H9 (cell line): ENCODE measurements at regions not wholly inside any gene's neighbourhood (a gene's known extent, or its start where the extent isn't known, plus 50 kb on each side); places are given as distances from the start of the nearest gene placed in this dataset.

Experiments
- DNase-seq: peaks from one replicate; pipeline ENCODE4 v3.0.0-alpha.2; 2017
- H2AFZ ChIP-seq: one replicate; pipeline ENCODE4 v1.6.1; 2013; ENCODE audit warnings: mild to moderate bottlenecking, low read length, control low read depth, moderate library complexity
- H2AK5ac ChIP-seq: 2 replicates; pipeline ENCODE4 v1.6.1; 2013; ENCODE audit warnings: low read length, control low read depth, mixed read lengths; ENCODE audit not compliant: insufficient read length
- H2BK120ac ChIP-seq: one replicate; pipeline ENCODE4 v1.6.1; 2013; ENCODE audit warnings: low read depth, mild to moderate bottlenecking, low read length, control low read depth, inconsistent platforms; ENCODE audit not compliant: poor library complexity, severe bottlenecking
- H2BK12ac ChIP-seq: 2 replicates; pipeline ENCODE4 v1.6.1; 2013; ENCODE audit warnings: low read length, control low read depth, mixed read lengths, low read depth; ENCODE audit not compliant: insufficient read length
- H2BK15ac ChIP-seq: 2 replicates; pipeline ENCODE4 v1.6.1; 2013; ENCODE audit warnings: low read depth, low read length, control low read depth
- H2BK20ac ChIP-seq: one replicate; pipeline ENCODE4 v1.6.1; 2013; ENCODE audit warnings: low read depth, mild to moderate bottlenecking, low read length, control low read depth, inconsistent platforms; ENCODE audit not compliant: poor library complexity, severe bottlenecking
- H2BK5ac ChIP-seq: 2 replicates; pipeline ENCODE4 v1.6.1; 2013; ENCODE audit warnings: low read length, control low read depth, mixed read lengths; ENCODE audit not compliant: insufficient read length
- H3K14ac ChIP-seq: 2 replicates; pipeline ENCODE4 v1.6.1; 2013; ENCODE audit warnings: low read length, control low read depth; ENCODE audit not compliant: insufficient read depth
- H3K18ac ChIP-seq: 2 replicates; pipeline ENCODE4 v1.6.1; 2013; ENCODE audit warnings: low read depth, mild to moderate bottlenecking, mixed read lengths, low read length, control low read depth; ENCODE audit not compliant: insufficient read length
- H3K23ac ChIP-seq: 2 replicates; pipeline ENCODE4 v1.6.1; 2013; ENCODE audit warnings: low read length, control low read depth, mixed read lengths, low read depth; ENCODE audit not compliant: insufficient read length
- H3K23me2 ChIP-seq: 2 replicates; pipeline ENCODE4 v1.6.1; 2013; ENCODE audit warnings: low read depth, mild to moderate bottlenecking, mixed read lengths, low read length, control low read depth; ENCODE audit not compliant: insufficient read length, poor library complexity, severe bottlenecking
- H3K27ac ChIP-seq: 2 replicates; pipeline ENCODE4 v1.5.1; 2013; ENCODE audit warnings: low read length, control low read depth, mixed read lengths, low read depth; ENCODE audit not compliant: insufficient read length
- H3K27me3 ChIP-seq: 2 replicates; pipeline ENCODE4 v1.6.1; 2013; ENCODE audit warnings: low read length, control low read depth, inconsistent platforms; ENCODE audit not compliant: insufficient read depth
- H3K4ac ChIP-seq: 2 replicates; pipeline ENCODE4 v1.6.1; 2013; ENCODE audit warnings: low read depth, mild to moderate bottlenecking, control low read depth, inconsistent platforms, low read length, moderate library complexity
- H3K4me1 ChIP-seq: 2 replicates; pipeline ENCODE4 v1.6.1; 2013; ENCODE audit warnings: low read length, control low read depth, inconsistent platforms; ENCODE audit not compliant: insufficient read depth
- H3K4me2 ChIP-seq: 2 replicates; pipeline ENCODE4 v1.6.1; 2013; ENCODE audit warnings: low read length, control low read depth, mixed read lengths; ENCODE audit not compliant: insufficient read length, insufficient read depth
- H3K56ac ChIP-seq: 2 replicates; pipeline ENCODE4 v1.6.1; 2013; ENCODE audit warnings: low read depth, mild to moderate bottlenecking, mixed read lengths, low read length, control low read depth; ENCODE audit not compliant: insufficient read length
- H3K79me1 ChIP-seq: 2 replicates; pipeline ENCODE4 v1.6.1; 2013; ENCODE audit warnings: low read depth, mild to moderate bottlenecking, moderate library complexity, low read length, control low read depth, inconsistent platforms; ENCODE audit not compliant: insufficient read depth, poor library complexity, severe bottlenecking
- H3K79me2 ChIP-seq: 2 replicates; pipeline ENCODE4 v1.6.1; 2013; ENCODE audit warnings: low read length, control low read depth, inconsistent platforms; ENCODE audit not compliant: insufficient read depth
- H3K9ac ChIP-seq: 2 replicates; pipeline ENCODE4 v1.6.1; 2013; ENCODE audit warnings: low read length, control low read depth, mixed read lengths; ENCODE audit not compliant: insufficient read length; ENCODE audit errors: extremely low read depth
- H3K9me3 ChIP-seq: one replicate; pipeline ENCODE4 v1.6.1; 2013; ENCODE audit warnings: low read depth, low read length, inconsistent platforms; ENCODE audit not compliant: control insufficient read depth
- H3T11ph ChIP-seq: one replicate; pipeline ENCODE4 v1.6.1; 2013; ENCODE audit warnings: mild to moderate bottlenecking, low read length, control low read depth, inconsistent platforms
- H4K20me1 ChIP-seq: one replicate; pipeline ENCODE4 v1.6.1; 2013; ENCODE audit not compliant: control insufficient read depth, insufficient read length, insufficient read depth
- H4K5ac ChIP-seq: 2 replicates; pipeline ENCODE4 v1.6.1; 2013; ENCODE audit warnings: low read depth, mild to moderate bottlenecking, mixed read lengths, low read length, control low read depth; ENCODE audit not compliant: insufficient read length
- H4K8ac ChIP-seq: replicated peaks from 2 replicates; pipeline ENCODE4 v1.6.1; 2013; ENCODE audit warnings: low read length, control low read depth, mixed read lengths, low read depth; ENCODE audit not compliant: insufficient read length
- H4K91ac ChIP-seq: 2 replicates; pipeline ENCODE4 v1.6.1; 2013; ENCODE audit warnings: low read depth, mild to moderate bottlenecking, moderate library complexity, mixed read lengths, low read length, control low read depth; ENCODE audit not compliant: insufficient read length
- H3K27ac Mint-ChIP-seq, 3 experiments: 2 replicates in 2 of 3; 3 replicates in 1 of 3; pipeline ENCODE4 v1.8.0; 2020 to 2021; ENCODE audit warnings: mixed read lengths in 3 of 3, mild to moderate bottlenecking in 1 of 3, moderate library complexity in 1 of 3
- H3K27me3 Mint-ChIP-seq: 2 replicates; pipeline ENCODE4 v1.8.0; 2021; ENCODE audit warnings: low read depth, mild to moderate bottlenecking, moderate library complexity, mixed read lengths
- H3K36me3 Mint-ChIP-seq, 3 experiments: 2 replicates in 2 of 3; 3 replicates in 1 of 3; pipeline ENCODE4 v1.8.0; 2020 to 2021; ENCODE audit warnings: low read depth in 3 of 3, mixed read lengths in 3 of 3; ENCODE audit not compliant: insufficient read depth in 1 of 3
- H3K4me1 Mint-ChIP-seq, 2 experiments: 2 replicates each; pipeline ENCODE4 v1.8.0; 2020; ENCODE audit warnings: mixed read lengths in 2 of 2
- H3K4me3 Mint-ChIP-seq, 2 experiments: 2 replicates in 1 of 2; 3 replicates in 1 of 2; pipeline ENCODE4 v1.8.0; 2020 to 2021; ENCODE audit warnings: mild to moderate bottlenecking in 2 of 2, mixed read lengths in 2 of 2, moderate library complexity in 1 of 2
- H3K9me3 Mint-ChIP-seq, 2 experiments: 2 replicates in 1 of 2; 3 replicates in 1 of 2; pipeline ENCODE4 v1.8.0; 2020; ENCODE audit warnings: mild to moderate bottlenecking in 2 of 2, mixed read lengths in 2 of 2, moderate library complexity in 1 of 2
- WGBS: extraction: QIAGEN DNeasy Blood & Tissue Kit; methylation state at CpG from one replicate; pipeline ENCODE4 v1.1.7; 2013; ENCODE audit warnings: missing lambda C conversion rate, low lambda C conversion rate, mixed read lengths; ENCODE audit not compliant: insufficient read length; ENCODE audit errors: extremely low coverage; 5-methylcytosine and 5-hydroxymethylcytosine counted together
- TF ChIP-seq, protein P1 (sequence below): fragments of 200-600 bp; sonication (generic); conservative IDR thresholded peaks from 3 replicates; pipeline ENCODE4 v1.8.0; 2021; ENCODE audit warnings: antibody characterized with exemption, mild to moderate bottlenecking

DNA sequence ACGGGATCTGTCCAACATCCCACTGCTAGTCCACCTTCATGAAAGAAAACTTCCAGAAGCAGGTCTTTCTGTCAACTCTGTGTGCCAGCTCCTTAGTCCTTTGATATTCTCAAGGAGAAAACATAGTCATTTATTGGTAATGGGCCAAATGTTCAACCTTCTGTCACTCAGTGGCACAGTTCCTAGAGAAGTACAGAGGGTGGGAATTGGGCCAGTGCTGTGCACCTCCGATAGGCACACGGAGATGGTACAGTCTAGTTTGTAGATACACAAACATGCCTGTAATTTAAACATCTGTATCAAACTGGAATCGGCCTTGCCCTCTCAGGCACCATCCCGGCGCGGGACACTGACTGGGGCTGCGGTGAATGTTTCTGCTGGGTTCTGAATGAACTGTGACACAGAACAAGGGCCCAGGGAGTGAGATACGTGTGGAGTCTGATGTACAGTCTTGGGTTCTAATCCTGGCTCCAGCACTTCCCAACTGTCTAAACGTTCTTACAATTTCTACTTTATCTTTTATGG, 213.9 kb upstream of the SHH start:
- H3K23ac ChIP-seq, result no peak overlapping the region
- Mint-ChIP-seq H3K36me3 (no peaks in the 10 kb centered on the region), H3K4me3 (no peak overlapping the region), H3K4me1 (peaks cover 12 to 13% of the 10 kb centered on the region in 2 experiments; a peak in 3 of 4 replicates), H3K9me3 (no peaks in the 10 kb centered on the region), H3K27ac (no peak overlapping the region), H3K27me3 (peaks cover 2% of the 10 kb centered on the region; the same call in 1 of the 2 replicates)
- no peaks in the 10 kb centered on the region for H3K79me2 ChIP-seq
- H4K91ac ChIP-seq, result no peak overlapping the region
- no peak overlapping the region for H3K9ac ChIP-seq
- no peaks in the 10 kb centered on the region for H3K4me1 ChIP-seq
- no peaks in the 10 kb centered on the region for H3K23me2 ChIP-seq
- no peak overlapping the region for H2BK120ac ChIP-seq
- H2BK12ac ChIP-seq, result no peak overlapping the region
- no peaks in the 10 kb centered on the region for H3K9me3 ChIP-seq
- DNase-seq, result no peak
- no CpG with 5 or more reads among the region's 10 CpGs for WGBS
- no peak overlapping the region for H3K4ac ChIP-seq
- H3K4me2 ChIP-seq, result no peak overlapping the region
- no peak overlapping the region for H3K27ac ChIP-seq
- H2AFZ ChIP-seq, result no peak overlapping the region
- no peak overlapping the region for H2AK5ac ChIP-seq
- H3K79me1 ChIP-seq, result no peaks in the 10 kb centered on the region
- H2BK15ac ChIP-seq, result no peak overlapping the region
- no peak overlapping the region for H2BK20ac ChIP-seq
- H2BK5ac ChIP-seq, result no peak overlapping the region
- H3K56ac ChIP-seq, result no peak overlapping the region
- H4K5ac ChIP-seq, result no peak overlapping the region
- no peak overlapping the region for H4K8ac ChIP-seq
- no peak overlapping the region for H3T11ph ChIP-seq
- TF ChIP-seq, protein P1, sequence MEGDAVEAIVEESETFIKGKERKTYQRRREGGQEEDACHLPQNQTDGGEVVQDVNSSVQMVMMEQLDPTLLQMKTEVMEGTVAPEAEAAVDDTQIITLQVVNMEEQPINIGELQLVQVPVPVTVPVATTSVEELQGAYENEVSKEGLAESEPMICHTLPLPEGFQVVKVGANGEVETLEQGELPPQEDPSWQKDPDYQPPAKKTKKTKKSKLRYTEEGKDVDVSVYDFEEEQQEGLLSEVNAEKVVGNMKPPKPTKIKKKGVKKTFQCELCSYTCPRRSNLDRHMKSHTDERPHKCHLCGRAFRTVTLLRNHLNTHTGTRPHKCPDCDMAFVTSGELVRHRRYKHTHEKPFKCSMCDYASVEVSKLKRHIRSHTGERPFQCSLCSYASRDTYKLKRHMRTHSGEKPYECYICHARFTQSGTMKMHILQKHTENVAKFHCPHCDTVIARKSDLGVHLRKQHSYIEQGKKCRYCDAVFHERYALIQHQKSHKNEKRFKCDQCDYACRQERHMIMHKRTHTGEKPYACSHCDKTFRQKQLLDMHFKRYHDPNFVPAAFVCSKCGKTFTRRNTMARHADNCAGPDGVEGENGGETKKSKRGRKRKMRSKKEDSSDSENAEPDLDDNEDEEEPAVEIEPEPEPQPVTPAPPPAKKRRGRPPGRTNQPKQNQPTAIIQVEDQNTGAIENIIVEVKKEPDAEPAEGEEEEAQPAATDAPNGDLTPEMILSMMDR, result no peak
- H3K18ac ChIP-seq, result no peak overlapping the region
- no peaks in the 10 kb centered on the region for H3K27me3 ChIP-seq
- H4K20me1 ChIP-seq, result no peaks in the 10 kb centered on the region
- H3K14ac ChIP-seq, result no peak overlapping the region
